ENCODE measurements at regions not wholly inside any gene's neighbourhood (a gene's known extent, or its start where the extent isn't known, plus 50 kb on each side); places are given as distances from the start of the nearest gene placed in this dataset.
"Not testable (repeated sequence)": the region's sequence is repeated elsewhere in the genome, so short reads cannot be mapped to it uniquely, and the experiment has no call there.

DNA sequence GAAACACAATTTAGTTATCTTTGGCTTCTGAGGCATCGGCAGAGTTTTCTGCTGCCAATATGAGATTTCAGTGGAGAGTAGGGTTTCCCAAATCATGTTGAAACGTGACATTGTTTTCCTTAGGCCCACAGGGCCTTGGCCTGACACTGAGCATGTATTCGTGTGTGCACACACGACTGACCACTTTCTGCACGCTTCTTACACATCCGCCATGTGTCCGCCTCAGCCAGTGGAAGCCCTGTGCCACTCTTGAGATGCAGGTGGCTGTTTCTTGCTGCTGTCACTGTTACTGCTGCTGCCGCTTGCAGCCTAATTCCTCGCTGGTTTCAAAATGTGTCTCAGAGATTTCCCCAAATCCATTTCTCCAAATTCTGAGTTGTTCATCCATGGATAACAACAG lies 299.6 kb upstream of the PLGLB1 start:
- TF ChIP-seq, protein P1, sequence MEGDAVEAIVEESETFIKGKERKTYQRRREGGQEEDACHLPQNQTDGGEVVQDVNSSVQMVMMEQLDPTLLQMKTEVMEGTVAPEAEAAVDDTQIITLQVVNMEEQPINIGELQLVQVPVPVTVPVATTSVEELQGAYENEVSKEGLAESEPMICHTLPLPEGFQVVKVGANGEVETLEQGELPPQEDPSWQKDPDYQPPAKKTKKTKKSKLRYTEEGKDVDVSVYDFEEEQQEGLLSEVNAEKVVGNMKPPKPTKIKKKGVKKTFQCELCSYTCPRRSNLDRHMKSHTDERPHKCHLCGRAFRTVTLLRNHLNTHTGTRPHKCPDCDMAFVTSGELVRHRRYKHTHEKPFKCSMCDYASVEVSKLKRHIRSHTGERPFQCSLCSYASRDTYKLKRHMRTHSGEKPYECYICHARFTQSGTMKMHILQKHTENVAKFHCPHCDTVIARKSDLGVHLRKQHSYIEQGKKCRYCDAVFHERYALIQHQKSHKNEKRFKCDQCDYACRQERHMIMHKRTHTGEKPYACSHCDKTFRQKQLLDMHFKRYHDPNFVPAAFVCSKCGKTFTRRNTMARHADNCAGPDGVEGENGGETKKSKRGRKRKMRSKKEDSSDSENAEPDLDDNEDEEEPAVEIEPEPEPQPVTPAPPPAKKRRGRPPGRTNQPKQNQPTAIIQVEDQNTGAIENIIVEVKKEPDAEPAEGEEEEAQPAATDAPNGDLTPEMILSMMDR (IDR thresholded peaks at IDR 0.05; ENCODE audit: low read depth, low read length) = not testable (repeated sequence)
- TF ChIP-seq POLR2A (IDR thresholded peaks at IDR 0.05; ENCODE audit: extremely low read depth, insufficient read length); MYC (IDR thresholded peaks at IDR 0.05; ENCODE audit: low read depth, low read length): not testable (repeated sequence)
- TF ChIP-seq, protein P2, sequence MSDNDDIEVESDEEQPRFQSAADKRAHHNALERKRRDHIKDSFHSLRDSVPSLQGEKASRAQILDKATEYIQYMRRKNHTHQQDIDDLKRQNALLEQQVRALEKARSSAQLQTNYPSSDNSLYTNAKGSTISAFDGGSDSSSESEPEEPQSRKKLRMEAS (IDR thresholded peaks at IDR 0.05; ENCODE audit: low read depth, low read length) = not testable (repeated sequence)
